ENCODE measurements at regions not wholly inside any gene's neighbourhood (a gene's known extent, or its start where the extent isn't known, plus 50 kb on each side); places are given as distances from the start of the nearest gene placed in this dataset.

GRCh38 chr4:187586892-187587291, 408.7 kb upstream of the ZFP42 start:
- Histone ChIP-seq H3T11ph (ENCODE audit: low read length) (no peak overlapping the region), H4K20me1 (ENCODE audit: control insufficient read depth, insufficient read depth, insufficient read length) (no peaks in the 10 kb centered on the region), H2BK15ac (ENCODE audit: low read depth, low read length) (no peak overlapping the region), H3K79me2 (ENCODE audit: insufficient read depth, low read length) (no peaks in the 10 kb centered on the region), H3K23ac (ENCODE audit: insufficient read length, low read depth, low read length) (no peak overlapping the region), H4K8ac (replicated peaks; ENCODE audit: insufficient read length, low read depth, low read length) (no peak overlapping the region), H4K5ac (ENCODE audit: insufficient read length, low read depth, low read length) (no peak overlapping the region), H4K91ac (ENCODE audit: insufficient read length, low read depth, low read length) (no peak overlapping the region), H3K4me2 (ENCODE audit: insufficient read depth, insufficient read length, low read length) (no peak overlapping the region), H3K23me2 (ENCODE audit: insufficient read length, low read depth, low read length, poor library complexity, severe bottlenecking) (no peaks in the 10 kb centered on the region), H3K9me3 (ENCODE audit: control insufficient read depth, low read depth, low read length) (no peaks in the 10 kb centered on the region), H3K18ac (ENCODE audit: insufficient read length, low read depth, low read length) (no peak overlapping the region), H2BK20ac (ENCODE audit: low read depth, low read length, poor library complexity, severe bottlenecking) (no peak overlapping the region), H3K79me1 (ENCODE audit: insufficient read depth, low read depth, low read length, poor library complexity, severe bottlenecking) (no peaks in the 10 kb centered on the region), H3K9ac (ENCODE audit: extremely low read depth, insufficient read length, low read length) (no peak overlapping the region), H2BK12ac (ENCODE audit: insufficient read length, low read depth, low read length) (no peak overlapping the region), H3K27me3 (ENCODE audit: insufficient read depth, low read length) (no peaks in the 10 kb centered on the region), H3K4me1 (ENCODE audit: insufficient read depth, low read length) (no peaks in the 10 kb centered on the region), H2BK5ac (ENCODE audit: insufficient read length, low read length) (no peak overlapping the region), H3K14ac (ENCODE audit: insufficient read depth, low read length) (no peak overlapping the region), H2AFZ (ENCODE audit: low read length) (no peak overlapping the region), H3K56ac (ENCODE audit: insufficient read length, low read depth, low read length) (no peak overlapping the region), H3K4ac (ENCODE audit: low read depth, low read length) (no peak overlapping the region), H3K27ac (ENCODE audit: insufficient read length, low read depth, low read length) (no peak overlapping the region), H2BK120ac (ENCODE audit: low read depth, low read length, poor library complexity, severe bottlenecking) (no peak overlapping the region), H2AK5ac (ENCODE audit: insufficient read length, low read length) (no peak overlapping the region)
- Mint-ChIP-seq H3K4me3 (no peak overlapping the region), H3K27me3 (ENCODE audit: low read depth) (no peaks in the 10 kb centered on the region), H3K9me3 (no peaks in the 10 kb centered on the region), H3K36me3 (ENCODE audit: insufficient read depth in 1 of 3, low read depth in 3 of 3) (no peaks in the 10 kb centered on the region), H3K4me1 (no peaks in the 10 kb centered on the region), H3K27ac (peak overlapping the region in 1 of 3 experiments; percentile 26; a peak in 1 of 7 replicates)
- no peak for DNase-seq
- no CpG with 5 or more reads among the region's 7 CpGs for WGBS (ENCODE audit: extremely low coverage, insufficient read length, low lambda C conversion rate)
- TF ChIP-seq, protein P1, sequence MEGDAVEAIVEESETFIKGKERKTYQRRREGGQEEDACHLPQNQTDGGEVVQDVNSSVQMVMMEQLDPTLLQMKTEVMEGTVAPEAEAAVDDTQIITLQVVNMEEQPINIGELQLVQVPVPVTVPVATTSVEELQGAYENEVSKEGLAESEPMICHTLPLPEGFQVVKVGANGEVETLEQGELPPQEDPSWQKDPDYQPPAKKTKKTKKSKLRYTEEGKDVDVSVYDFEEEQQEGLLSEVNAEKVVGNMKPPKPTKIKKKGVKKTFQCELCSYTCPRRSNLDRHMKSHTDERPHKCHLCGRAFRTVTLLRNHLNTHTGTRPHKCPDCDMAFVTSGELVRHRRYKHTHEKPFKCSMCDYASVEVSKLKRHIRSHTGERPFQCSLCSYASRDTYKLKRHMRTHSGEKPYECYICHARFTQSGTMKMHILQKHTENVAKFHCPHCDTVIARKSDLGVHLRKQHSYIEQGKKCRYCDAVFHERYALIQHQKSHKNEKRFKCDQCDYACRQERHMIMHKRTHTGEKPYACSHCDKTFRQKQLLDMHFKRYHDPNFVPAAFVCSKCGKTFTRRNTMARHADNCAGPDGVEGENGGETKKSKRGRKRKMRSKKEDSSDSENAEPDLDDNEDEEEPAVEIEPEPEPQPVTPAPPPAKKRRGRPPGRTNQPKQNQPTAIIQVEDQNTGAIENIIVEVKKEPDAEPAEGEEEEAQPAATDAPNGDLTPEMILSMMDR (conservative IDR thresholded peaks at IDR 0.05): no peak
